Fibroblast of lung (primary cell): ENCODE measurements at regions not wholly inside any gene's neighbourhood (a gene's known extent, or its start where the extent isn't known, plus 50 kb on each side); places are given as distances from the start of the nearest gene placed in this dataset.

ENCODE experiments used
- CTCF ChIP-seq, 2 donors: IDR thresholded peaks in 1 of 2; conservative IDR thresholded peaks in 1 of 2; 1 replicate in 1 of 2; 2 replicates in 1 of 2; pipeline ENCODE4 v1.5.1; 2011 to 2012; ENCODE audit warnings: low read length in 2 of 2, control low read depth in 1 of 2, inconsistent platforms in 1 of 2, low read depth in 1 of 2, mild to moderate bottlenecking in 1 of 2
- EZH2 ChIP-seq: IDR thresholded peaks from 2 replicates; pipeline ENCODE4 v1.5.1; 2012; ENCODE audit warnings: low read length, control low read depth, mild to moderate bottlenecking; ENCODE audit errors: missing control alignments

GRCh38 chr2:176818076-176818475, 394.5 kb upstream of the HNRNPA3 start:
- TF ChIP-seq CTCF (conservative IDR thresholded peaks at IDR 0.05 in 1 of 2, IDR thresholded peaks at IDR 0.05 in 1 of 2; ENCODE audit: low read depth in 1 of 2, low read length in 2 of 2) (no peak), EZH2 (no peak)
